GM12865 (cell line): ENCODE measurements at regions not wholly inside any gene's neighbourhood (a gene's known extent, or its start where the extent isn't known, plus 50 kb on each side); places are given as distances from the start of the nearest gene placed in this dataset.

Source experiments
- DNase-seq: peaks from one replicate; pipeline ENCODE4 v3.0.0; 2010; ENCODE audit warnings: low read depth
- H3K4me3 ChIP-seq: 2 replicates; pipeline ENCODE4 v1.5.1; 2011; ENCODE audit warnings: mild to moderate bottlenecking, low read depth, low read length, control low read depth
- TF ChIP-seq, protein P1 (sequence below): IDR thresholded peaks from 2 replicates; pipeline ENCODE4 v1.5.1; 2011; ENCODE audit warnings: low read length, control low read depth, low read depth, inconsistent platforms; ENCODE audit not compliant: insufficient read depth; ENCODE audit errors: missing control alignments

GRCh38 chr2:78895022-78895421 lies 130.5 kb upstream of the REG3G start:
- H3K4me3 ChIP-seq: no peak overlapping the region
- peak; percentile 6 for DNase-seq
- TF ChIP-seq, protein P1, sequence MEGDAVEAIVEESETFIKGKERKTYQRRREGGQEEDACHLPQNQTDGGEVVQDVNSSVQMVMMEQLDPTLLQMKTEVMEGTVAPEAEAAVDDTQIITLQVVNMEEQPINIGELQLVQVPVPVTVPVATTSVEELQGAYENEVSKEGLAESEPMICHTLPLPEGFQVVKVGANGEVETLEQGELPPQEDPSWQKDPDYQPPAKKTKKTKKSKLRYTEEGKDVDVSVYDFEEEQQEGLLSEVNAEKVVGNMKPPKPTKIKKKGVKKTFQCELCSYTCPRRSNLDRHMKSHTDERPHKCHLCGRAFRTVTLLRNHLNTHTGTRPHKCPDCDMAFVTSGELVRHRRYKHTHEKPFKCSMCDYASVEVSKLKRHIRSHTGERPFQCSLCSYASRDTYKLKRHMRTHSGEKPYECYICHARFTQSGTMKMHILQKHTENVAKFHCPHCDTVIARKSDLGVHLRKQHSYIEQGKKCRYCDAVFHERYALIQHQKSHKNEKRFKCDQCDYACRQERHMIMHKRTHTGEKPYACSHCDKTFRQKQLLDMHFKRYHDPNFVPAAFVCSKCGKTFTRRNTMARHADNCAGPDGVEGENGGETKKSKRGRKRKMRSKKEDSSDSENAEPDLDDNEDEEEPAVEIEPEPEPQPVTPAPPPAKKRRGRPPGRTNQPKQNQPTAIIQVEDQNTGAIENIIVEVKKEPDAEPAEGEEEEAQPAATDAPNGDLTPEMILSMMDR: no peak

DNA sequence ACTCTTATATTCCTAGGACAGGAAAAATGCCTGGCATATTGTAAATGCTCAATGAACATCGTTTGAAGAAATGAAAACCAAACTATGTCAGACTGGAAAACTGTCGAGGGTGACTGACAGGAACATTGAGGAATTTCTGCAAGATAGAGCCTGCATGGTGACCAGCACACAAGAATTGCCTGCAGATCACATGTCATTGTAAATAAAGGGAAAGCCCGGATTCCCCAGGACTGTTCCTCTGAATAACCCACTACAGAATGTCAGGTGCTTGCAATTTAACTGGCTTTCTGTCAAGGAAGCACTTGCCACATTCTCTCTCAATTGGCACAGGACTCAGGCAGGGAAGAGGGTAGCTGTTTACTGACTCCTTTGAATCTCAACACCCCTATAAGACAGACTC lies 129.0 kb upstream of the REG3G start:
- DNase-seq: no peak
- TF ChIP-seq, protein P1: no peak
- no peak overlapping the region for H3K4me3 ChIP-seq

DNA sequence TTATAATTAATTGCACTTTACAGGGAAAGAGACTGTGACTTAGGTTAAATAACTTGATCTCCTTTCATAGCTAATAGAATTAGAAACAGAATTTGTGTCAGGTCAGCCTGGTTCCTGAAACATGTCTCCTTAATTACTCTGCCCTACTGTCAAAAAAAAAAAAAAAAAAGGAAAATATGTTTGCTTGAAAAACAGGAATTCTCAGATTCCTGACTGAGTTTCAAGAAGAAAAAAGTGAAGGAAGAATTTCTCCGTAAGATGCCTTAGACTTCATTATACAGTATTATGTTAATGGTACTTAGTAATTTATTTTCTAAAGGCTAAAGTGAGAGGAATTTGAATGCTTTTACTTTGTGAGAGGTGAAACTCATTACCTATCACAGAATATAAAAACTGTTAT lies 118.4 kb upstream of the REG3G start:
- no peak for DNase-seq
- TF ChIP-seq, protein P1: no peak
- H3K4me3 ChIP-seq: no peak overlapping the region

GRCh38 chr2:78908973-78909372 lies 116.5 kb upstream of the REG3G start:
- no peak for DNase-seq
- no peak overlapping the region for H3K4me3 ChIP-seq
- TF ChIP-seq, protein P1: no peak

GRCh38 chr2:78910376-78910775 lies 115.1 kb upstream of the REG3G start:
- DNase-seq: no peak
- TF ChIP-seq, protein P1: no peak
- H3K4me3 ChIP-seq: no peak overlapping the region

DNA sequence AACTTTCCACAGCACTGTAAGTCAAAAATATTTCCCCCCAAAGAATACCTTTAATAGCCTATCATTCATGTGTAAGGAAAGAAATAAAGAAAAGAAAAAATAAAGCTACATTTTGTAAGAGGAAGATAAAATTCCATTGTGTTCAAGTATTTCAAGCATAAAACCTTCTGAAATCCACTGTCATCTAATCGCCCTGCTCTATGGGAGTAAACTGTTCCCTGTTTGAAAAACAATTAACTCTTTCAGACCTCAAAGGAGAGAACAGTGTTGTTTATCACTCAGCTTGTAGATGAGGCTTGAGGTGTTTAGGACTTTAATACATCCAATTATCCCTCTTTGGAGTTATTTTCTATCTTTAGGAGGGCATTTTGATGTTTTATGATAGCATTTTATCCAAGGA lies 112.2 kb upstream of the REG3G start:
- TF ChIP-seq, protein P1: no peak
- H3K4me3 ChIP-seq: no peak overlapping the region
- no peak for DNase-seq

- no peak for DNase-seq
- no peak overlapping the region for H3K4me3 ChIP-seq
- TF ChIP-seq, protein P1: no peak
Measured at GRCh38 chr2:78925258-78925657, 100.2 kb upstream of the REG3G start.
